ENCODE measurements at regions not wholly inside any gene's neighbourhood (a gene's known extent, or its start where the extent isn't known, plus 50 kb on each side); places are given as distances from the start of the nearest gene placed in this dataset.

DNA sequence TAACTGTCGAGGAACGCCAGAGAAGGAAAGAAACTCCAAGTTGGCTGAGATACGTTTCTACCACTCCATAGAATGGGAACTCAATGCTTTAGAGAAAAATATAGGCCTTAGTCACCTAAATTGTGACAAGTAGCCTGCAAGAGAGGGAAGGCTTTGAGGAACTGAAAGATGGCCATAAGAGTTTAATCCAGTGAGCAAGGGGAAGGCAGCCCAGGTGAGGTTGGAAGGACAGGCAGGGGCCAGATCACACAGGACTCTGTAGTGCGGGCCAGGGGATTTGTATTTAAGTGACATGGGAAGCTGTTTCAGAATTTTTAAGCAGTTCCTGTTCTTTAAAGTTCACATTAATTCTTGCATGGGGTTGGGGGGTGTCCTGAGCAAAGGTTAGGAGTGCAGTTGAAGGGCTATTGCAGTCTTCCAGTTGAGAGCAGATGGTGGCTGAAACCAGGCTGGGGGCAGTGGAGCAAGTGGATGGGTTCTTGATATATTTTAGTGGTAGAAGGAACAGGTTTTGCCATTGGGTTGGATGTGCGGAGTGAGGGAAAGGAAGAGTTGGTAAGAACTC lies 138.9 kb upstream of the PELI1 start:
- Histone ChIP-seq H3K27ac (peak overlapping the region; percentile 37 to 70 (median 57)), H3K4me3 (no peak overlapping the region), H3K36me3 (no peaks in the 10 kb centered on the region), H3K9me3 (no peaks in the 10 kb centered on the region), H3K27me3 (no peaks in the 10 kb centered on the region), H3K4me1 (peaks cover 0 to 19% (median 6%) of the 10 kb centered on the region in 4 donors)
- in situ Hi-C loops (cut with MboI; ENCODE audit: low pct_ligation_motif_present in 1 of 4, low pct_unique_long_range_greater_than_20kb in 1 of 4, low sequenced_read_pairs in 3 of 4) = no loop called here
- intact Hi-C loops (cut with DNase I; ENCODE audit: low total_unique reads) = no loop called here
- 91 to 100% methylated on average over 1 to 5 of the region's 5 CpGs for WGBS, 2 donors (ENCODE audit: low coverage in 1 of 2)
- no peak for TF ChIP-seq EP300 (IDR thresholded peaks at IDR 0.05; ENCODE audit: low read depth)
- no peak for TF ChIP-seq POLR2A (IDR thresholded peaks at IDR 0.05)
- TF ChIP-seq, protein P1, sequence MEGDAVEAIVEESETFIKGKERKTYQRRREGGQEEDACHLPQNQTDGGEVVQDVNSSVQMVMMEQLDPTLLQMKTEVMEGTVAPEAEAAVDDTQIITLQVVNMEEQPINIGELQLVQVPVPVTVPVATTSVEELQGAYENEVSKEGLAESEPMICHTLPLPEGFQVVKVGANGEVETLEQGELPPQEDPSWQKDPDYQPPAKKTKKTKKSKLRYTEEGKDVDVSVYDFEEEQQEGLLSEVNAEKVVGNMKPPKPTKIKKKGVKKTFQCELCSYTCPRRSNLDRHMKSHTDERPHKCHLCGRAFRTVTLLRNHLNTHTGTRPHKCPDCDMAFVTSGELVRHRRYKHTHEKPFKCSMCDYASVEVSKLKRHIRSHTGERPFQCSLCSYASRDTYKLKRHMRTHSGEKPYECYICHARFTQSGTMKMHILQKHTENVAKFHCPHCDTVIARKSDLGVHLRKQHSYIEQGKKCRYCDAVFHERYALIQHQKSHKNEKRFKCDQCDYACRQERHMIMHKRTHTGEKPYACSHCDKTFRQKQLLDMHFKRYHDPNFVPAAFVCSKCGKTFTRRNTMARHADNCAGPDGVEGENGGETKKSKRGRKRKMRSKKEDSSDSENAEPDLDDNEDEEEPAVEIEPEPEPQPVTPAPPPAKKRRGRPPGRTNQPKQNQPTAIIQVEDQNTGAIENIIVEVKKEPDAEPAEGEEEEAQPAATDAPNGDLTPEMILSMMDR (IDR thresholded peaks at IDR 0.05) = no peak
- no peak for TF ChIP-seq POLR2AphosphoS5 (IDR thresholded peaks at IDR 0.05)
- no peak for DNase-seq

- no peaks in the 10 kb centered on the region for H3K36me3 ChIP-seq
- H3K27ac ChIP-seq = peak overlapping the region; percentile 37 to 70 (median 57)
- H3K4me3 ChIP-seq = no peak overlapping the region
- no peaks in the 10 kb centered on the region for H3K27me3 ChIP-seq
- in situ Hi-C loops (cut with MboI; ENCODE audit: low pct_ligation_motif_present in 1 of 4, low pct_unique_long_range_greater_than_20kb in 1 of 4, low sequenced_read_pairs in 3 of 4) (no loop called here), intact Hi-C loops (cut with DNase I; ENCODE audit: low total_unique reads) (no loop called here)
- peak; percentile 23 for DNase-seq
- peaks cover 0 to 18% (median 6%) of the 10 kb centered on the region in 4 donors for H3K4me1 ChIP-seq
- no peaks in the 10 kb centered on the region for H3K9me3 ChIP-seq
- TF ChIP-seq EP300 (IDR thresholded peaks at IDR 0.05; ENCODE audit: low read depth) (no peak), POLR2A (IDR thresholded peaks at IDR 0.05) (no peak), POLR2AphosphoS5 (IDR thresholded peaks at IDR 0.05) (peak in 2 of 3 donors; percentile 52 to 68)
- TF ChIP-seq, protein P1 (IDR thresholded peaks at IDR 0.05) = no peak
- 53 to 69% methylated on average over 15 of the region's 15 CpGs for WGBS, 2 donors (ENCODE audit: low coverage in 1 of 2)
Measured at GRCh38 chr2:64283641-64284361, 139.6 kb upstream of the PELI1 start.

GRCh38 chr2:64284751-64285150 lies 140.5 kb upstream of the PELI1 start:
- no peak overlapping the region for H3K4me3 ChIP-seq
- no peaks in the 10 kb centered on the region for H3K9me3 ChIP-seq
- DNase-seq = no peak
- TF ChIP-seq POLR2AphosphoS5 (IDR thresholded peaks at IDR 0.05) = no peak
- TF ChIP-seq, protein P1 (IDR thresholded peaks at IDR 0.05) = no peak
- TF ChIP-seq POLR2A (IDR thresholded peaks at IDR 0.05) = no peak
- peaks cover 0 to 18% (median 8%) of the 10 kb centered on the region in 4 donors for H3K4me1 ChIP-seq
- H3K36me3 ChIP-seq = no peaks in the 10 kb centered on the region
- H3K27ac ChIP-seq = peak overlapping the region in 3 of 4 donors; percentile 37 to 70 (median 58)
- intact Hi-C loops (cut with DNase I; ENCODE audit: low total_unique reads) = no loop called here
- in situ Hi-C loops (cut with MboI; ENCODE audit: low pct_ligation_motif_present in 1 of 4, low pct_unique_long_range_greater_than_20kb in 1 of 4, low sequenced_read_pairs in 3 of 4) = no loop called here
- WGBS, 2 donors (ENCODE audit: low coverage in 1 of 2) = 66% methylated on average over 3 of the region's 3 CpGs; no CpG with 5 or more reads in 1 of the 2 donors
- H3K27me3 ChIP-seq = no peaks in the 10 kb centered on the region

GRCh38 chr2:64287202-64287740 lies 143.1 kb upstream of the PELI1 start:
- in situ Hi-C loops (cut with MboI; ENCODE audit: low pct_ligation_motif_present in 1 of 4, low pct_unique_long_range_greater_than_20kb in 1 of 4, low sequenced_read_pairs in 3 of 4) = no loop called here
- no peak for DNase-seq
- peaks cover 0 to 18% (median 8%) of the 10 kb centered on the region in 4 donors for H3K4me1 ChIP-seq
- H3K36me3 ChIP-seq = no peaks in the 10 kb centered on the region
- H3K4me3 ChIP-seq = no peak overlapping the region
- no peaks in the 10 kb centered on the region for H3K9me3 ChIP-seq
- TF ChIP-seq EP300 (IDR thresholded peaks at IDR 0.05; ENCODE audit: low read depth) = no peak
- TF ChIP-seq, protein P1 (IDR thresholded peaks at IDR 0.05) = no peak
- no peak for TF ChIP-seq POLR2AphosphoS5 (IDR thresholded peaks at IDR 0.05)
- TF ChIP-seq POLR2A (IDR thresholded peaks at IDR 0.05) = no peak
- no peaks in the 10 kb centered on the region for H3K27me3 ChIP-seq
- H3K27ac ChIP-seq = no peak overlapping the region
- 50 to 90% methylated on average over 2 to 5 of the region's 5 CpGs for WGBS, 2 donors (ENCODE audit: low coverage in 1 of 2)
- intact Hi-C loops (cut with DNase I; ENCODE audit: low total_unique reads) = no loop called here
